ENCODE measurements at regions not wholly inside any gene's neighbourhood (a gene's known extent, or its start where the extent isn't known, plus 50 kb on each side); places are given as distances from the start of the nearest gene placed in this dataset.

- DNase-seq (ENCODE audit: extremely low spot score), result no peak
- Histone ChIP-seq H3K4me3 (no peak overlapping the region), H3K9me3 (peaks cover 0 to 5% (median 0%) of the 10 kb centered on the region in 4 donors), H3K27me3 (no peaks in the 10 kb centered on the region), H3K4me1 (no peaks in the 10 kb centered on the region), H3K36me3 (no peaks in the 10 kb centered on the region), H3K27ac (replicated peaks in 1 of 4) (no peak overlapping the region)
- WGBS, result 57% methylated on average over 1 of the region's 1 CpG
- intact Hi-C loops (cut with DNase I), result no loop called here
- TF ChIP-seq EP300 (IDR thresholded peaks at IDR 0.05), result no peak
- no peak for TF ChIP-seq POLR2A (IDR thresholded peaks at IDR 0.05; ENCODE audit: low read depth)
- TF ChIP-seq, protein P1, sequence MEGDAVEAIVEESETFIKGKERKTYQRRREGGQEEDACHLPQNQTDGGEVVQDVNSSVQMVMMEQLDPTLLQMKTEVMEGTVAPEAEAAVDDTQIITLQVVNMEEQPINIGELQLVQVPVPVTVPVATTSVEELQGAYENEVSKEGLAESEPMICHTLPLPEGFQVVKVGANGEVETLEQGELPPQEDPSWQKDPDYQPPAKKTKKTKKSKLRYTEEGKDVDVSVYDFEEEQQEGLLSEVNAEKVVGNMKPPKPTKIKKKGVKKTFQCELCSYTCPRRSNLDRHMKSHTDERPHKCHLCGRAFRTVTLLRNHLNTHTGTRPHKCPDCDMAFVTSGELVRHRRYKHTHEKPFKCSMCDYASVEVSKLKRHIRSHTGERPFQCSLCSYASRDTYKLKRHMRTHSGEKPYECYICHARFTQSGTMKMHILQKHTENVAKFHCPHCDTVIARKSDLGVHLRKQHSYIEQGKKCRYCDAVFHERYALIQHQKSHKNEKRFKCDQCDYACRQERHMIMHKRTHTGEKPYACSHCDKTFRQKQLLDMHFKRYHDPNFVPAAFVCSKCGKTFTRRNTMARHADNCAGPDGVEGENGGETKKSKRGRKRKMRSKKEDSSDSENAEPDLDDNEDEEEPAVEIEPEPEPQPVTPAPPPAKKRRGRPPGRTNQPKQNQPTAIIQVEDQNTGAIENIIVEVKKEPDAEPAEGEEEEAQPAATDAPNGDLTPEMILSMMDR (IDR thresholded peaks at IDR 0.05), result no peak
- TF ChIP-seq POLR2AphosphoS5 (IDR thresholded peaks at IDR 0.05), result no peak
Observed at GRCh38 chr10:108848046-108848445, 1075.3 kb downstream of the XPNPEP1 start.

- no peaks in the 10 kb centered on the region for H3K36me3 ChIP-seq
- no peak for DNase-seq (ENCODE audit: extremely low spot score)
- peaks cover 0 to 5% (median 0%) of the 10 kb centered on the region in 4 donors for H3K9me3 ChIP-seq
- H3K27ac ChIP-seq (replicated peaks in 1 of 4), result no peak overlapping the region
- H3K4me3 ChIP-seq, result no peak overlapping the region
- TF ChIP-seq POLR2AphosphoS5 (IDR thresholded peaks at IDR 0.05), result no peak
- no peak for TF ChIP-seq POLR2A (IDR thresholded peaks at IDR 0.05; ENCODE audit: low read depth)
- TF ChIP-seq, protein P1 (IDR thresholded peaks at IDR 0.05), result no peak
- no peak for TF ChIP-seq EP300 (IDR thresholded peaks at IDR 0.05)
- H3K27me3 ChIP-seq, result no peaks in the 10 kb centered on the region
- intact Hi-C loops (cut with DNase I), result no loop called here
- H3K4me1 ChIP-seq, result no peaks in the 10 kb centered on the region
- WGBS, result 82% methylated on average over 3 of the region's 3 CpGs
Observed at GRCh38 chr10:108840944-108841343, 1082.4 kb downstream of the XPNPEP1 start.

- intact Hi-C loops (cut with DNase I), result no loop called here
- TF ChIP-seq POLR2A (IDR thresholded peaks at IDR 0.05; ENCODE audit: low read depth) (no peak), EP300 (IDR thresholded peaks at IDR 0.05) (no peak), POLR2AphosphoS5 (IDR thresholded peaks at IDR 0.05) (no peak)
- TF ChIP-seq, protein P1 (IDR thresholded peaks at IDR 0.05), result no peak
- whole genome bisulfite sequencing, result 78% methylated on average over 5 of the region's 5 CpGs
- Histone ChIP-seq H3K27me3 (no peaks in the 10 kb centered on the region), H3K4me1 (no peaks in the 10 kb centered on the region), H3K27ac (replicated peaks in 1 of 4) (no peak overlapping the region), H3K4me3 (no peak overlapping the region), H3K9me3 (no peaks in the 10 kb centered on the region), H3K36me3 (no peaks in the 10 kb centered on the region)
- no peak for DNase-seq (ENCODE audit: extremely low spot score)
Observed at GRCh38 chr10:108836362-108836761, 1086.9 kb downstream of the XPNPEP1 start.

- no peaks in the 10 kb centered on the region for H3K27me3 ChIP-seq
- TF ChIP-seq POLR2AphosphoS5 (IDR thresholded peaks at IDR 0.05) (no peak), POLR2A (IDR thresholded peaks at IDR 0.05; ENCODE audit: low read depth) (no peak), EP300 (IDR thresholded peaks at IDR 0.05) (no peak)
- TF ChIP-seq, protein P1 (IDR thresholded peaks at IDR 0.05), result no peak
- H3K9me3 ChIP-seq, result no peaks in the 10 kb centered on the region
- no peaks in the 10 kb centered on the region for H3K4me1 ChIP-seq
- H3K36me3 ChIP-seq, result no peaks in the 10 kb centered on the region
- H3K27ac ChIP-seq (replicated peaks in 1 of 4), result no peak overlapping the region
- DNase-seq (ENCODE audit: extremely low spot score), result no peak
- H3K4me3 ChIP-seq, result no peak overlapping the region
- intact Hi-C loops (cut with DNase I), result no loop called here
Observed at GRCh38 chr10:108822026-108822425, 1101.3 kb downstream of the XPNPEP1 start.

- 78% methylated on average over 1 of the region's 1 CpG for WGBS
- intact Hi-C loops (cut with DNase I), result no loop called here
- H3K27ac ChIP-seq (replicated peaks in 1 of 4), result no peak overlapping the region
- H3K4me3 ChIP-seq, result no peak overlapping the region
- no peaks in the 10 kb centered on the region for H3K4me1 ChIP-seq
- H3K9me3 ChIP-seq, result no peaks in the 10 kb centered on the region
- no peak for DNase-seq (ENCODE audit: extremely low spot score)
- no peak for TF ChIP-seq EP300 (IDR thresholded peaks at IDR 0.05)
- no peak for TF ChIP-seq POLR2AphosphoS5 (IDR thresholded peaks at IDR 0.05)
- no peak for TF ChIP-seq POLR2A (IDR thresholded peaks at IDR 0.05; ENCODE audit: low read depth)
- TF ChIP-seq, protein P1 (IDR thresholded peaks at IDR 0.05), result no peak
- H3K27me3 ChIP-seq, result no peaks in the 10 kb centered on the region
- H3K36me3 ChIP-seq, result no peaks in the 10 kb centered on the region
Observed at GRCh38 chr10:108819302-108819701, 1104.0 kb downstream of the XPNPEP1 start.
